ENCODE measurements at regions not wholly inside any gene's neighbourhood (a gene's known extent, or its start where the extent isn't known, plus 50 kb on each side); places are given as distances from the start of the nearest gene placed in this dataset.

DNA sequence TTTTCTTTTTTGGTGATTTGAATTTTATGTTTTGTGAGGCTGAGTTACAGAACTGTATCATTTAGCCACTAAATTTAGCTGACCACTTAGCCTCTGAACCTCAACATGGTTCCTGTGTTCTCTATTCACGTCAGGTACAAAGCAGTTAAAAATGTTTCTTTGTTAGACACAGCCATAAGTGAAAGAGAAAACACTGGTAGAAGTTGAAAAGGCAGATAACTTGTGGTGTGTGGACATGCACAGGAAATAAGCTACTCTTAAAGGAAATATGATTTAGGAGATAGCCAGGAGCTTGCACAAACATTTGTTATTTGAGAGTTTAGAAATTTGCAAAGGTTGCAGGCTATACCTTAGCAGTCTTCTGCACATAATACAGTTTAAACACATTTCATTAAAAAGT lies 171.0 kb upstream of the RPS6KA3 start:
- DNase-seq, result no peak

DNA sequence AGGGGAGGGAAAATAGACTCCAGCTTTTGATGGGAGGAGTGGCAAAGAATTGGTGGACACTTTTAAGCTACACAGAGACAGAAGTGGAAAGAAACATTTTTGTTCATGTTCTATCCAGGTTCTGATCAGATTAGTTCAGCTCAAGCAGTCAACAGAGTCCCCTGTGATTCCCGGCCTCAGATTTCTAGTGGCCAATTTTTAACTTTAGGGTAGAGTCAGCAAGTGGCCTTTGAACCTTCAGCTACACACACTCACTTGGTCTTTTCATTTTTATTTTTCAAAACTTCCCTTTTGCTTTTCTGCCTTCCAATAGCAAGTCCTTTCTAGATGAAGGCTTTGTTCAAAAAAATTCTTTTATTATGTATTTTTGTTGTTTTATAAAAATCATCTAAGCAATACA lies 169.2 kb upstream of the RPS6KA3 start:
- DNase-seq, result no peak

DNA sequence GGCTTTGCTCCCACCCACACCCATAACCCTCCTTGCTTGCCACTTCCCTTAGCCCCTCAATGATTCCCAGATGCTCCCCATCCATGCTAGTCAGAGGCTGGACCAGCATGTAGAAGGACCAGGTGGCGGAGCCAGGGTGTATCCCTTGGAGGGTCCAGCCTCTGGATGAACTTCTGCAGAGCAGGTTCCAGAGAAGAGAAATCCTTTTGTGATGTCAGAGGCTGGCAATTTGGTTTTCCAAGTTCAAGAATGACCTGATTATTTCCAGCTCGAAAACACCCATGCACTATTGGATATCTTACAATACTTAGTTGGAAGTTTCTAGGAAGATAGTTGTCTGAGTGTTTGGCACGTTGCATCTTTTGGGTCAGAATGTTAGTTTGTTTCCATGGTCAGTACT lies 168.3 kb upstream of the RPS6KA3 start:
- DNase-seq, result no peak

- no peak for DNase-seq
Observed at GRCh38 chrX:20433388-20433775, 166.7 kb upstream of the RPS6KA3 start.

DNA sequence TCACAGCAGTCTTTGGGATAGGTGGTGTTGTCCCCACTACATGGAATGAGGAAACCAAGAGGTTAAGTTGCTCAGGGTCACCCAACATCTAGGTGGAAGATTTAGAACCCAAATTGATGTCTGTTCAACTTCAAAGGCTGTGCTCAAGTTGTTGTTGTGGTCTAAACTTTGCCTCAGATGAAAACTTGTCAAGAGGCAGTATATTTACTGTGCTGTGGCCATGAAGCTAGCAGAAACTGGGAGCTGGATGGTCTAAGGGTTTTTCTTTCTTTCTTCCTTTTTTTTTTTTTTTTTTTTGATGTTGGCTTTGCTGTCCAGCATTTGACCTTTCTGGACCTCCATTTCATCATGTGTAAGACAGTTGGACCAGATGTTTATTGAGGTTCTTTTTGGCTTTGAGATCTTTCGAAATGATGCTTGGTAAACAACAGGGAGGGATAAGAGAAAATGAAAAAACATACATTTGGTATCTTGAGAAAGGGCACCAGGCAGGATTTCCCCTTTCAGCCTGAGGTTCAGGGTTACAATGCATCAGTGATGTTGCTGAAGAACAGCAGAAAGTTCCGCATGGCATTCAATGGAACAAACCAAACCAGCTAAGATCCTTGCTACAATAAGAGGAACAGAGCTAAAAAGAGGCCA lies 166.2 kb upstream of the RPS6KA3 start:
- no peak for DNase-seq

- DNase-seq, result no peak
Observed at GRCh38 chrX:20432048-20432447, 165.3 kb upstream of the RPS6KA3 start.

DNA sequence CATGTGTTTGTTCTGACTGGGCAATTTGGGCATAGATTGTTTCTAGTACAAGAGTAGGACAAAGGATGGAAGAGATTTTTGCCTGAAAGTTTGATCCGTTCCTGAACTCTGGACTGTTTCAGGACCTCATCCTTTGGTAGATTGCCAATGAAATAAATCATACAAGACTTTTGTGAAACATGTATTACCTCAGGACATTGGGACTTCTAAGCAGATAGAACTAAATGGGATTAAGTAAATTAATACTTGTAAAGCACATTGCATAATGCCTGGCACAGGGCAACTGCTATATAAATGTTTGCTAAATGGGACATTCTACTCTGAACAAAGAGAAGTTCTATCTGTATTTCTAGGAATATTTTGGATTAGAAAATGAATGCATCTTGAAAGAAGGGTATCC lies 164.8 kb upstream of the RPS6KA3 start:
- no peak for DNase-seq

DNA sequence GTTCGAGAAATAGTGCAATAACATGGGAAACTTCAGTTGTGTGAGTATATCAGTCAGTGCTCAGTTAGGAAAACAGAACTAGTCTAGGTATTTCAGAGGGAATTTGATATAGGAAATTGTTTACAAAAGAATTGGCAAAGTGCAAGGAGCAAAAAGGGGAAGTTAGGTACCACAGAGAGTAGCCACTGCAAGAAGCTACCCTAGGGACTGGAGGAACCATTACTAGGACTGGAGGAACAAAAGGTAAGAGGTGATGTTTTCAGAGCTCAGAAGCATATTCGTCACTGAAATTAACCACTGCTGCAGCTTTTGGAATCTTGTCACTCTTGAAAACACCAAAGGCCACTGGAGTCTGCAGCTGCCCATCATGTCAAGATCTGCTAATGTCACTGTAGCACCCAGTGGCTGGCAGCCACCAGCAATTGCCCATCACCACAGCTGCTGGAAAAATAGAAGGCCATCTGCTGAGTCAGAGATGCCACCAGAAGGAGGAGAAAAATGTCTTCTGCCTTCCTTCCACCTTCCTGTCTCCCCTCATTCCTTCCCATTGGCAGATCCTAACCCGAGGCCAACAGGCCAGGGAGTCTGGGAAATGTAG lies 160.6 kb upstream of the RPS6KA3 start:
- no peak for DNase-seq

GRCh38 chrX:20421697-20422096 lies 155.0 kb upstream of the RPS6KA3 start:
- DNase-seq, result no peak

DNA sequence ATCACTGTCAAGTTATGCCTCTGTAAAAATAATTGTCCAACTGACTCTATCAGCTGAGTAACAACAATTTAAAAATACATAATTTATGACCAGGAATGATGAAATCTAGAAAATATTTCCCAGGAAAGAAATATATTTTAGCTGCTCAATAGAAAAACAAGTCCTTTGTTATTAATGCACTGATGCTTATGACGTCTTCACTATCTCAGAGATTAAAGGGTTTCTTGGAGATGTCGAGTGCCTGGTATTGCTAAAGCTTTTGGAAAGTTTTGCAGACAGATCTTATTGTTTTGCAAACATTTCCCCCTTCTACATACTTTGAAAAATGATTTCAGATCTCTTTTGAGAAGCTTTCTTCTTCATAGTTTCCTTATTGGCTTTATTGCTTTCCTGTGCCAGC lies 154.6 kb upstream of the RPS6KA3 start:
- DNase-seq, result no peak

DNA sequence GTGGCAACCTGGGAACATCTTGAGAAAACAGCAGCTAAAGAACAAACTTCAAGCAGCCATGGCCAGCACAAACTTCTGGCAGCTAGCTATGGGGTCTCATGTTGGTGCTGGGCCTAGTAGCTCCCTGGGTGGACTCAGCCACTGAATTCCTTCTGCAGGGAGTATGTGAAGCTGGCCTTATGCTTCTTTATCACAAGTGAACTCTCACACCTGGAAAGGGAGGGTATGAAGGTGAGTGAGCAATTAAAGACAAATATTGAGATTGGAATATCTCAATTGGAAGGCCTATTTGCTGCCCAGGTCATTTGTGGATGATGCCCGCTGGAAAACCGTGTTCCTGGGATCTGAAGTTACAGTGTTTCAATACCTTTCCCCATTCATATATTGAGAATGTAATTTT lies 153.3 kb upstream of the RPS6KA3 start:
- no peak for DNase-seq

- DNase-seq, result no peak
Observed at GRCh38 chrX:20418379-20419150, 151.9 kb upstream of the RPS6KA3 start.

DNA sequence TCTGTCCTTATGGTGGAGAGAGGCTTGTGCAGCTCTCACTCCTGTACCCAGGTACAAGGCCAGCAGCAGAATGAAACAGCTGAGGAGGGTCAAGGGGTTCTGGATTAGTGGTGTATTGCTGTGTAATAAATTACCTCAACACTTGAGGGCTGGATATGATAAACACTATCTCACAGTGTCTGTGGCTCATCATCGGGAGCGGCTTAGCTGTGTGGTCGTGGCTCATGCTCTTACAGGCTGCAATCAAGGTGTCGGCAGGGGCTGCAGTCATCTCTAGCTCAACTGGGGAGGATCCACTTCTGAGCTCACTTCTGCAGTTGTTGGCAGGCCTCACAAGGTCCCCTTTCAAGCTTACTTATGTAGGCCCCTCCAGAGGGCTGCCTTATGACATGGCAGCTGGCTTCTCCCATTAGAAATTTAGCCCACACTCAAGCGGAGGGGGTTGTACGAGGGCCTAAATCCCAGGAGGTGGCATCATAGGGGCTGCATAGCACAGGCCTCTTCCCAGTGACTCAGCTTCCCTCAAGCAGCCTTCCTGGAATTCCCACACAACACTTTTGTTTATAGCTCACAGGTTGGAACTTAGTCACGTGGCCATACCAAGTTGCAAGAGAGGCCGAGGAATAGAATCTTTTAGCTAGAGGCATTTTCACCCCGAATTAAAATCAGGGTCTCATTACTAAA lies 148.2 kb upstream of the RPS6KA3 start:
- DNase-seq, result no peak

DNA sequence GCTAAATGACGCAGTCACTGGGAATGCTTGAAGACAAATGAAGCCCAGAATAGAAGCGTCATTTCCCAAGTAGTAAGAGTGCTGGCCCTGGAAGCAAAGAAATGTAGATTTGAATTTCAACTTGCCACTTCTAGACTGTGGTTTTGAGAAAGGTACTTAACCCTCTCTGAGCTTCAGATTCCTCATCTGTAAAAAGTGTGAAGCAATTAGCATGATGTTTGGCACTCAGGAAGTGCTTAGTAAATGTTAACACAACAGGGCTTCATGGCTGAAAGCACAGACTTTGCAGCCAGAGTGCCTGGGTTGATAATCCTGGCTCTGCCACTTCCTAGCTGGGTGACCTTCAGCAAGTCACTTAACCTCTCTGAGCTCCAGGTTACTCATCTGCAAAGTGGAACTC lies 147.4 kb upstream of the RPS6KA3 start:
- no peak for DNase-seq

- peak in 5 of 58 donors; percentile 0 to 44 (median 1) for DNase-seq
Observed at GRCh38 chrX:20412871-20413486, 146.3 kb upstream of the RPS6KA3 start.

GRCh38 chrX:20410540-20410939 lies 143.8 kb upstream of the RPS6KA3 start:
- no peak for DNase-seq

- no peak for DNase-seq
Observed at GRCh38 chrX:20409991-20410390, 143.3 kb upstream of the RPS6KA3 start.

- DNase-seq, result no peak
Observed at GRCh38 chrX:20402956-20403355, 136.2 kb upstream of the RPS6KA3 start.

GRCh38 chrX:20399728-20400414 lies 133.2 kb upstream of the RPS6KA3 start:
- no peak for DNase-seq

- no peak for DNase-seq
Observed at GRCh38 chrX:20397587-20397986, 130.9 kb upstream of the RPS6KA3 start.

DNA sequence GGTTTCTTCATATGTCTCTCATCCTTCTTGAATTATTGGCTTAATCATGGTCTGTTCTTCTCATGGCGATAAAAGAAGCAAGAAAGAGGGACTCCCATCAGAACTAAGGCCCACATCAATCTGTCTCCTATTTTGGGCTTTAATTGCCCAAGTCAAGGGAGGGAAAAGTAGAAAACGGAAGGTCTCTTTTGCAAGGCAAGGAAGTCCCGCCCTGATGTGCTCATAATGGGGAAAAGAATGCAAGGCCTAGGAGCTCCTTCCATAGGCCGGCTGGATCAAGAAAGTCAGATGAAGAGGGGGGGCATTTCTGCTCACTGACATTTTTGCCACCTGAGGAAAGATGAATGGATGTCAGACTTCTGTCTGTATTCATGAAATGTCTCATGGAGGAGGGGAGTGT lies 127.7 kb upstream of the RPS6KA3 start:
- no peak for DNase-seq
